ENCODE measurements at regions not wholly inside any gene's neighbourhood (a gene's known extent, or its start where the extent isn't known, plus 50 kb on each side); places are given as distances from the start of the nearest gene placed in this dataset.

DNA sequence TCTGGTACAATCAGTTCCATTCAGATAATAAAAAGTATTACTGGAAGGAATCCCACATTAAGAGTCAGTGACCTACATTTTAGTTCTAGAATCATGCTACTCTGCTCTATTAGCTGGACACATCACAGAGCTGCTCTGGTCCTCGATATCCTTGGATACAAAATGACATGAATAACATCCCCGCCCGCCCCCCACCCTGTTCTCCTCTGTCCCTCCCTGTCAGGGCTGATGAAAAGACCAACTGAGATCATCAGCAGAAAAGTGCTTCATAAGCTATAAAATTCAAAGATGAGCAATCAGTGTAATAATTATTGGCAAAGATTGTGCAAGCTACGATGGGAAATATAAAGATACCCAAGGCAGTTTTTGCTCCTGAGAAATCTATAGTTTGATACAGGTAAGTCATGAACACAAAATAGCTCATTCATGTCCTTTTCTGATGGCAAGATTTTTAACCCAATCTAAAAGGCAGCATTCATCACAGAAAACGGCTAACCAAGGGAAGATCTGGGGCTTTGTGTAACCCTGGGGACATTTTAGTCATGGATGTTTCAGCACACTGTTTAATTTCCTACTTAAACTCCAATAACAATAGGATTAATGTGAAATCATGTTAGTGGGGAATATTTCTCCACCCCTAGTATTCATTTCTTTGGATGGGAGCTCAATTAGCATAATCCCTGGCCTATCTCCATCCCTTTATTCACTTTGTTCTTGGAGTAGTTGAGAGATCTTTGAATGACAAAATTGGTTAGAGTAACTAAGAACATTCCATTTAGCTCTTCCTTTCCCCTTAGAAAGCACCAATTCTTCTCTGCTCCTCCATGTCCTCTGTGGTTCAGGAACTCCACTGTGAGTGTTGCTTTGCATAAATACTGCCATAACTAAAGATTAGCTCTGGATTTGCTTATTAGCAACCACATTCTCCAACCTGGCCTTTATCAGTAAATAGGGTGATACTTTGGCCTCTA is 459.4 kb upstream of the GRIA1 start:
- DNase-seq = no peak

DNA sequence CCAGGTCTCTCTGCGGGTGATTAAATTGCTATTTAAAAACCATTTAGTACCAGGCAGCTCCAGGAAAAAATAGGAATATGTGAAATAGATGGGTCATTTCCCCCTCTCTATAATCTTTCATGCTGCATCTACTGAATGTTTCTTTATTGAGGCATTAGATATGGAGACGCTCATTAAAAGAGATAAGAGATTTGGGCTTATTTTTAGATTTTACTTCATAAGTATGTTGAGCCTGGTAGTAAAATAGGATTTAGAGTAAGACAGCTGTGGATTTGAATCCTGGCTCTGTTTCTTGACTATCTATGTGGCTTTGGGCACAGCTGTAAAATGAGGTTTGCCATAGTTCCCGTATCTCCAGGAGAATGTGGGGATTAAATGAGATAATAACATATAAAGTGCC is 451.0 kb upstream of the GRIA1 start:
- no peak for DNase-seq

DNA sequence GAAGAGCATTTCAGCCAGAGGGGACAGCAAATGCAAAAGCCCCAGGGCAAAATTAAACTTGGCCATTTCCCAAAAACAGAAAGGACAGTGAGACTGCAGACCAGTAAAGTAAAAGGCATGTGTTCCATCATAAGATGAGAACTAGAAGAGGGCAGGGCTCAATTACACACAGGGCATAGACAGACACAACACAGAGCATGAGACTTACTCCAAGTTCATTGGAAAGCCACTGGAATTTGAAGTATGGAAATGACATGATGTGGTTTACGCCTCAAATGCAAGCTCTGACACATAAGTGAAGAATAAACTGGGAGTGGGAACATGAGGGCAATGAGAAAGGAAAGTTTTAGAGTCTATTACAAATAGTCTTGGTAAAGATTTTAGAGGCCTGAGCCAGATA is 446.6 kb upstream of the GRIA1 start:
- no peak for DNase-seq

GRCh38 chr5:153050496-153051179 is 439.8 kb upstream of the GRIA1 start:
- no peak for DNase-seq

DNA sequence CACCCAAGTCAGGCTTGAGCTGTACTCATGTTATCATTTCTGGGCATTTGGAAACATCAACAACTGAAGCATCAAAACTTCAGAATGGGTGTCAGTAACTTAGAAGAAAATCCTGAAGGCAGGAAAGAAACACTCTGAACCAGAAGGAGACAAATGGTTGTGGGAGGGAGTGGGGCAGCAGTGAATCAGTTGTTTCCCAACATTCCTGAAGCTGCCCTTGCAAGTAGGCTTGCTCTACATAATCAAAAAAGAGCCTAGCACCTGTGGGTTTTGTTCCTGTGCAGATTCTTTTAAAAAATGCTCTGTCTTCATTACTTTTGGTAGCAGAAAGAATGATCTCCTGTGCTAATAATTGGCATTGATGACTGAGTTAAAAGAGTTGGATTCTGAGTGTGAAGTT is 424.2 kb upstream of the GRIA1 start:
- DNase-seq = no peak

- DNase-seq = no peak
Observed at GRCh38 chr5:153067869-153068268, 422.6 kb upstream of the GRIA1 start.

- no peak for DNase-seq
Observed at GRCh38 chr5:153079396-153079795, 411.1 kb upstream of the GRIA1 start.

GRCh38 chr5:153080940-153081339 is 409.5 kb upstream of the GRIA1 start:
- DNase-seq = no peak

- DNase-seq = no peak
Observed at GRCh38 chr5:153081385-153081784, 409.1 kb upstream of the GRIA1 start.

GRCh38 chr5:153084511-153084910 is 406.0 kb upstream of the GRIA1 start:
- no peak for DNase-seq

GRCh38 chr5:153086486-153086885 is 404.0 kb upstream of the GRIA1 start:
- DNase-seq = no peak

DNA sequence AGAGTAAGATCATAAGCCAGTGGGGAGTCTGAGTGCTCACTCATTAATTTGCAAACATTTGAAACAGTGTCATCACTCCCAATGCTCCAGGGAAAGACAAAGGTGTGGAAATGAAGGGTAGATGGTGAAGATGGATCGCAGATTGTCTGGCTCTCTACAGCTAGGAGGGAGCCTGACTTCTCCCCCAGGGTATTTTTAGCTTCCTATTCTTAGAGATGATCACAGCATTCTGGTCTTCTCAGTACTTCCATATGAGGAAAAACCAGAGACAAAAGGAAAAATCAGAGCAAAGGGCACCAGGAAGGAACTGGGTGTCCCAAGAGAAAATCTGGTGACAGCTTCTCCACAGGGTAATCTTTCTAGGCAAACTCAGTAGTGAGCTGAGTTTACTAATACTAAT is 401.9 kb upstream of the GRIA1 start:
- DNase-seq = no peak

DNA sequence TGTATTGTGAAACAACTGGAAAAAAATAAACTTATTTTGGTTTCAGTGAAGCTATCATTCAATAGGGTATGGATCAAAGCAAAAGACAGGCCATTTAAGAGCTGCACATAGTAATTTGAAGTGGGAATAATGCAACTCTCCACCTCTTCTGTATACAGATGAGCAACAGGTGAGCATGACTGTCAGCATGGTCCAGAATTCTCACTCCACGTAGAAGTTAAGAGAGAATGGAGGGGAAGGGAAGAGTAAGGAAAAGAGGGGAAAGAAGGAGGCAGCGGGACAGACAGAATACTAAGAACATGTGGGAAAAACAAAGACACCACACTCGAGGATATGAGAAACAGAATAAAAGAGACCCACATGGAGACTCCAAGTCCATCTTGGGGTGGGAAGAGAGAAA is 396.1 kb upstream of the GRIA1 start:
- DNase-seq = no peak

- no peak for DNase-seq
Observed at GRCh38 chr5:153096381-153096780, 394.1 kb upstream of the GRIA1 start.

DNA sequence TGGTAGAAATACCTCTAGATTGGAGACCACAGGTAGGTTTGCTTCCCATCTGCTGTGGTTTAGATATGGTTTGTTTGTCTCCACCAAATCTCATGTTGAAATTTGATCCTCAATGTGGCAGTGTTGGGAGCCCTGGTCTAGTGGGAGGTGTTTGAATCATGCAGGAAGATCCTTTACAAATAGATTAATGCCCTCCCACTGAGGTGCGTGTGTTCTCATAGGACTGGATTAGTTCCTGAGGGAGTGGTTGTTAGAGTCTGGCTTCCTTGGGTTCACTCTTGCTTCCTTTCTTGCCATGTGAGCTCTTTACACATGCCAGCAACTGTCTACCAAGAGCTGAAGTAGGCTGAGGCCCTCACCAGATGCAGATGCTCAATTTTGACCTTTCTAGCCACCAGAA is 391.1 kb upstream of the GRIA1 start:
- DNase-seq = no peak

GRCh38 chr5:153101235-153102180 is 389.0 kb upstream of the GRIA1 start:
- no peak for DNase-seq

DNA sequence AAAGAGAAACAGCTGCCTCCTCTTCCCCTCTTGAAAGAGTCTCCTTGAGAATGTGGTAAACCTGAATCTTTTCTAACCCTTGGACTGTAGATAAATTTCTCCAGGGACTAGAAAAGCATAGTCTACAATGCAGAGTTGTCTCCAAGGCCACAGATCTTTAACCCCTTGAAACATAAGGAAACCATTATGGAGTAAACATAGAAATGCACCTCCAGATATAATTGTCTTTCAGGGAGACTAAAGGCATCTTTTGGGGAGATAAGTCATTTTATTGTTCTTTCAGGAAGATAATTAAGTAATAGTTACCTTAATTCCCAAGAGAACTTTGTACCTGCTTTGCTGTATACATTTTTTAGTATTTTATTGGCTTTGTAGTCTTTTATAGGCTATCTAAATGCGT is 373.6 kb upstream of the GRIA1 start:
- DNase-seq = no peak

- no peak for DNase-seq
Observed at GRCh38 chr5:153118018-153118417, 372.5 kb upstream of the GRIA1 start.

GRCh38 chr5:153122403-153122802 is 368.1 kb upstream of the GRIA1 start:
- no peak for DNase-seq

GRCh38 chr5:153130296-153130695 is 360.2 kb upstream of the GRIA1 start:
- DNase-seq = no peak

- no peak for DNase-seq
Observed at GRCh38 chr5:153135411-153135810, 355.1 kb upstream of the GRIA1 start.

- no peak for DNase-seq
Observed at GRCh38 chr5:153136910-153137614, 353.4 kb upstream of the GRIA1 start.
